Vagina (tissue), 2 donors: ENCODE measurements at regions not wholly inside any gene's neighbourhood (a gene's known extent, or its start where the extent isn't known, plus 50 kb on each side); places are given as distances from the start of the nearest gene placed in this dataset.

Source experiments
- POLR2A ChIP-seq, 2 donors: fragments of 450-650 bp; IDR thresholded peaks; one replicate each; pipeline ENCODE4 v1.6.1; 2017; ENCODE audit warnings: antibody characterized with exemption in 2 of 2, mild to moderate bottlenecking in 2 of 2, moderate library complexity in 2 of 2
- TF ChIP-seq, protein P1 (sequence below), 3 experiments: fragments of 450-650 bp in 2 of 3; fragments of 200-600 bp in 1 of 3; sonication (generic) in 1 of 3; IDR thresholded peaks; one replicate each; pipeline ENCODE4 v1.5.1; 2017 to 2019; ENCODE audit warnings: antibody characterized with exemption in 3 of 3, mild to moderate bottlenecking in 2 of 3, moderate library complexity in 2 of 3

DNA sequence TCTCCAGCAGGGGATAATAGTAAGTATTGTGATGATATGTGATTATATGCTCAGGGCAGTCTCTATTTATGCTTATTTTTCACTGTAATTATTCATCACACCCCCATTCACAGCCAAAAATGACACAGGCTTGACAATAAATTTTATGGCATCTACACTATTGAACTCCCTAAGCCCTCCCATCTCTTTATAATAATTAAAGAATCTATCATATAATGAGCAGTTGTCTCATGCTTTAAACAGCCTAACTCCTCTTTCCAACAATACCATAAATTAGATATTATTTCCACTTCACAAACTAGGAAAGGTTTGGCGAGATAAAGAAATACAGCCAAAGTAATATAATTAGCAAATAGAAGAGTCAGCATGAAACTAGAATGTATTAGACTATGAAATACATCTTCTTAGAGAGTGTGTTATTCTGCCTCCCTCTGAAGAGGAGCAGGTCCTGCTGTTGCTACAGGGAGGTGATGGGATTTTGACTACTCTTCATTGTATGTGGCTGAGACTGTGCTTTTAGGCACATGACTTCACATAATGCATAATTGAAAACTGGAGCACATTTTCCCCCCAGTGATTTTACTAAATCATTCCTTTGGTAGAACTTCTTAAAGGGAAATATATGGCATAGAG lies 488.8 kb downstream of the HTR1A start:
- TF ChIP-seq, protein P1, sequence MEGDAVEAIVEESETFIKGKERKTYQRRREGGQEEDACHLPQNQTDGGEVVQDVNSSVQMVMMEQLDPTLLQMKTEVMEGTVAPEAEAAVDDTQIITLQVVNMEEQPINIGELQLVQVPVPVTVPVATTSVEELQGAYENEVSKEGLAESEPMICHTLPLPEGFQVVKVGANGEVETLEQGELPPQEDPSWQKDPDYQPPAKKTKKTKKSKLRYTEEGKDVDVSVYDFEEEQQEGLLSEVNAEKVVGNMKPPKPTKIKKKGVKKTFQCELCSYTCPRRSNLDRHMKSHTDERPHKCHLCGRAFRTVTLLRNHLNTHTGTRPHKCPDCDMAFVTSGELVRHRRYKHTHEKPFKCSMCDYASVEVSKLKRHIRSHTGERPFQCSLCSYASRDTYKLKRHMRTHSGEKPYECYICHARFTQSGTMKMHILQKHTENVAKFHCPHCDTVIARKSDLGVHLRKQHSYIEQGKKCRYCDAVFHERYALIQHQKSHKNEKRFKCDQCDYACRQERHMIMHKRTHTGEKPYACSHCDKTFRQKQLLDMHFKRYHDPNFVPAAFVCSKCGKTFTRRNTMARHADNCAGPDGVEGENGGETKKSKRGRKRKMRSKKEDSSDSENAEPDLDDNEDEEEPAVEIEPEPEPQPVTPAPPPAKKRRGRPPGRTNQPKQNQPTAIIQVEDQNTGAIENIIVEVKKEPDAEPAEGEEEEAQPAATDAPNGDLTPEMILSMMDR (IDR thresholded peaks at IDR 0.05): no peak
- no peak for TF ChIP-seq POLR2A (IDR thresholded peaks at IDR 0.05)
